DOHH2 (cell line): ENCODE measurements at regions not wholly inside any gene's neighbourhood (a gene's known extent, or its start where the extent isn't known, plus 50 kb on each side); places are given as distances from the start of the nearest gene placed in this dataset.

Experiments
- H3F3A ChIP-seq: fragments of 200-600 bp; sonication (generic), shearing (Covaris generic); 2 replicates; pipeline ENCODE4 v1.6.0; 2016; ENCODE audit warnings: antibody characterized with exemption, mild to moderate bottlenecking; ENCODE audit not compliant: control insufficient read depth, insufficient read depth
- H3K27ac ChIP-seq: fragments of 200-600 bp; sonication (generic); 2 replicates; pipeline ENCODE4 v1.5.1; 2014; ENCODE audit warnings: low read depth, mild to moderate bottlenecking, low read length, moderate library complexity
- H3K27me3 ChIP-seq: fragments of 200-600 bp; sonication (generic); 2 replicates; pipeline ENCODE4 v1.6.1; 2014; ENCODE audit warnings: mild to moderate bottlenecking, low read length, mixed read lengths; ENCODE audit not compliant: control insufficient read depth
- H3K36me3 ChIP-seq: fragments of 200-600 bp; sonication (generic); 2 replicates; pipeline ENCODE4 v1.6.1; 2014; ENCODE audit warnings: mild to moderate bottlenecking, low read length, moderate library complexity, mixed read lengths; ENCODE audit not compliant: control insufficient read depth
- H3K4me1 ChIP-seq: fragments of 200-600 bp; sonication (generic); 2 replicates; pipeline ENCODE4 v1.6.1; 2014; ENCODE audit warnings: mild to moderate bottlenecking, low read length, mixed read lengths; ENCODE audit not compliant: control insufficient read depth
- H3K4me2 ChIP-seq: fragments of 200-600 bp; sonication (generic); 2 replicates; pipeline ENCODE4 v1.6.0; 2014; ENCODE audit warnings: mild to moderate bottlenecking, low read length, moderate library complexity
- H3K4me3 ChIP-seq: fragments of 200-600 bp; sonication (generic); 2 replicates; pipeline ENCODE4 v1.5.1; 2014; ENCODE audit warnings: mild to moderate bottlenecking, low read length, mixed read lengths
- H3K79me2 ChIP-seq: fragments of 200-600 bp; sonication (generic); 2 replicates; pipeline ENCODE4 v1.6.1; 2014; ENCODE audit warnings: mild to moderate bottlenecking, low read length, mixed read lengths; ENCODE audit not compliant: control insufficient read depth
- H3K9me2 ChIP-seq: fragments of 200-600 bp; sonication (generic); replicated peaks from 2 replicates; pipeline ENCODE4 v1.6.1; 2014; ENCODE audit warnings: mild to moderate bottlenecking, low read length, mixed read lengths; ENCODE audit not compliant: control insufficient read depth
- H3K9me3 ChIP-seq: fragments of 200-600 bp; sonication (generic); 2 replicates; pipeline ENCODE4 v1.6.1; 2014; ENCODE audit warnings: antibody characterized with exemption, low read length, mixed read lengths; ENCODE audit not compliant: control insufficient read depth, insufficient read depth
- H4K20me1 ChIP-seq: fragments of 200-600 bp; sonication (generic); 2 replicates; pipeline ENCODE4 v1.6.0; 2014; ENCODE audit warnings: low read depth, mild to moderate bottlenecking, antibody characterized with exemption, low read length, moderate library complexity; ENCODE audit not compliant: control insufficient read depth, insufficient read depth
- EZH2phosphoT487 ChIP-seq: fragments of 200-600 bp; sonication (generic); IDR thresholded peaks from 2 replicates; pipeline ENCODE4 v1.6.1; 2017; ENCODE audit warnings: borderline replicate concordance, mild to moderate bottlenecking, antibody characterized with exemption, low read length, moderate library complexity, mixed read lengths
- TF ChIP-seq, protein P1 (sequence below): fragments of 200-600 bp; sonication (generic); IDR thresholded peaks from one replicate; pipeline ENCODE4 v1.5.1; 2014; ENCODE audit warnings: antibody characterized with exemption, mild to moderate bottlenecking, low read depth, low read length; ENCODE audit not compliant: poor library complexity, severe bottlenecking

DNA sequence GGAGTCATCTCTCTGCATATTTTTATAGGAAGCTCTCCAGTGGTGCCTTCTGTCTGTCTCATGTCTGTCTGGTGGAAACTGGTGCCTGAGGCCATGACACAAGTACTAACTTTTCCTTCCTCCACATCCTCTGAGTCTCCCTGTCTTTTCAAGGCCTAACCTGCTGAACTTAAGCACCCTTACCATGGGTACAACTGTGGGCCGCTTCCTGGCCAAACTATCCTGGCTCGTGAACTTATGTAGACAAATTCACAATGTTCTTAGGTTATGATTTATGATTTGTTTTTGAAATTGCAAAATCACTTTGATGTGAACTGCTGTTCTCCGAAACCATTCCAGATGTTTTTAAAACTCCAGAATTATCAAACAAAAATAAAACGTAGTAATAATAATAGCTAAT lies 804.5 kb upstream of the POU3F3 start:
- H3K79me2 ChIP-seq: no peaks in the 10 kb centered on the region
- H3K9me2 ChIP-seq: no peaks in the 10 kb centered on the region
- H3F3A ChIP-seq: no peaks in the 10 kb centered on the region
- TF ChIP-seq, protein P1, sequence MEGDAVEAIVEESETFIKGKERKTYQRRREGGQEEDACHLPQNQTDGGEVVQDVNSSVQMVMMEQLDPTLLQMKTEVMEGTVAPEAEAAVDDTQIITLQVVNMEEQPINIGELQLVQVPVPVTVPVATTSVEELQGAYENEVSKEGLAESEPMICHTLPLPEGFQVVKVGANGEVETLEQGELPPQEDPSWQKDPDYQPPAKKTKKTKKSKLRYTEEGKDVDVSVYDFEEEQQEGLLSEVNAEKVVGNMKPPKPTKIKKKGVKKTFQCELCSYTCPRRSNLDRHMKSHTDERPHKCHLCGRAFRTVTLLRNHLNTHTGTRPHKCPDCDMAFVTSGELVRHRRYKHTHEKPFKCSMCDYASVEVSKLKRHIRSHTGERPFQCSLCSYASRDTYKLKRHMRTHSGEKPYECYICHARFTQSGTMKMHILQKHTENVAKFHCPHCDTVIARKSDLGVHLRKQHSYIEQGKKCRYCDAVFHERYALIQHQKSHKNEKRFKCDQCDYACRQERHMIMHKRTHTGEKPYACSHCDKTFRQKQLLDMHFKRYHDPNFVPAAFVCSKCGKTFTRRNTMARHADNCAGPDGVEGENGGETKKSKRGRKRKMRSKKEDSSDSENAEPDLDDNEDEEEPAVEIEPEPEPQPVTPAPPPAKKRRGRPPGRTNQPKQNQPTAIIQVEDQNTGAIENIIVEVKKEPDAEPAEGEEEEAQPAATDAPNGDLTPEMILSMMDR: no peak
- TF ChIP-seq EZH2phosphoT487: no peak
- H3K9me3 ChIP-seq: peaks cover 5% of the 10 kb centered on the region; the same call in 1 of the 2 replicates
- no peaks in the 10 kb centered on the region for H3K27me3 ChIP-seq
- no peak overlapping the region for H3K4me2 ChIP-seq
- H3K4me1 ChIP-seq: no peaks in the 10 kb centered on the region
- no peak overlapping the region for H3K27ac ChIP-seq
- no peaks in the 10 kb centered on the region for H4K20me1 ChIP-seq
- H3K4me3 ChIP-seq: no peak overlapping the region
- no peaks in the 10 kb centered on the region for H3K36me3 ChIP-seq

GRCh38 chr2:104049981-104050380 lies 803.9 kb upstream of the POU3F3 start:
- H3K4me2 ChIP-seq: no peak overlapping the region
- no peaks in the 10 kb centered on the region for H3K4me1 ChIP-seq
- H3K79me2 ChIP-seq: no peaks in the 10 kb centered on the region
- H3F3A ChIP-seq: no peaks in the 10 kb centered on the region
- H3K36me3 ChIP-seq: no peaks in the 10 kb centered on the region
- H3K9me3 ChIP-seq: peaks cover 5% of the 10 kb centered on the region; the same call in 1 of the 2 replicates
- H3K27me3 ChIP-seq: no peaks in the 10 kb centered on the region
- no peaks in the 10 kb centered on the region for H3K9me2 ChIP-seq
- H3K27ac ChIP-seq: no peak overlapping the region
- H4K20me1 ChIP-seq: no peaks in the 10 kb centered on the region
- TF ChIP-seq, protein P1: no peak
- TF ChIP-seq EZH2phosphoT487: no peak
- H3K4me3 ChIP-seq: no peak overlapping the region

- Histone ChIP-seq H3K9me3 (peaks cover 5% of the 10 kb centered on the region; the same call in 1 of the 2 replicates), H3K4me1 (no peaks in the 10 kb centered on the region), H4K20me1 (no peaks in the 10 kb centered on the region), H3K27ac (no peak overlapping the region), H3F3A (no peaks in the 10 kb centered on the region), H3K36me3 (no peaks in the 10 kb centered on the region), H3K4me2 (no peak overlapping the region), H3K27me3 (no peaks in the 10 kb centered on the region), H3K4me3 (no peak overlapping the region), H3K9me2 (no peaks in the 10 kb centered on the region), H3K79me2 (no peaks in the 10 kb centered on the region)
- TF ChIP-seq, protein P1: no peak
- TF ChIP-seq EZH2phosphoT487: no peak
These were observed 803.2 kb upstream of the POU3F3 start for GRCh38 chr2:104050656-104051242.
